D721Med (cell line): ENCODE measurements at regions not wholly inside any gene's neighbourhood (a gene's known extent, or its start where the extent isn't known, plus 50 kb on each side); places are given as distances from the start of the nearest gene placed in this dataset.
"Not testable (repeated sequence)": the region's sequence is repeated elsewhere in the genome, so short reads cannot be mapped to it uniquely, and the experiment has no call there.

ENCODE experiments used
- DNase-seq: peaks from one replicate; pipeline ENCODE4 v3.0.0; 2011; ENCODE audit warnings: low spot score; ENCODE audit not compliant: insufficient read length
- FAIRE-seq: peaks from 2 replicates; lab custom pipeline; 2011; peaks lifted over from hg19 to GRCh38; lab: Jason Lieb, UNC
- TF ChIP-seq, protein P1 (sequence below): IDR thresholded peaks from 2 replicates; pipeline ENCODE4 v1.5.1; 2012; ENCODE audit warnings: mild to moderate bottlenecking, control low read depth; ENCODE audit not compliant: insufficient read depth; ENCODE audit errors: missing control alignments

DNA sequence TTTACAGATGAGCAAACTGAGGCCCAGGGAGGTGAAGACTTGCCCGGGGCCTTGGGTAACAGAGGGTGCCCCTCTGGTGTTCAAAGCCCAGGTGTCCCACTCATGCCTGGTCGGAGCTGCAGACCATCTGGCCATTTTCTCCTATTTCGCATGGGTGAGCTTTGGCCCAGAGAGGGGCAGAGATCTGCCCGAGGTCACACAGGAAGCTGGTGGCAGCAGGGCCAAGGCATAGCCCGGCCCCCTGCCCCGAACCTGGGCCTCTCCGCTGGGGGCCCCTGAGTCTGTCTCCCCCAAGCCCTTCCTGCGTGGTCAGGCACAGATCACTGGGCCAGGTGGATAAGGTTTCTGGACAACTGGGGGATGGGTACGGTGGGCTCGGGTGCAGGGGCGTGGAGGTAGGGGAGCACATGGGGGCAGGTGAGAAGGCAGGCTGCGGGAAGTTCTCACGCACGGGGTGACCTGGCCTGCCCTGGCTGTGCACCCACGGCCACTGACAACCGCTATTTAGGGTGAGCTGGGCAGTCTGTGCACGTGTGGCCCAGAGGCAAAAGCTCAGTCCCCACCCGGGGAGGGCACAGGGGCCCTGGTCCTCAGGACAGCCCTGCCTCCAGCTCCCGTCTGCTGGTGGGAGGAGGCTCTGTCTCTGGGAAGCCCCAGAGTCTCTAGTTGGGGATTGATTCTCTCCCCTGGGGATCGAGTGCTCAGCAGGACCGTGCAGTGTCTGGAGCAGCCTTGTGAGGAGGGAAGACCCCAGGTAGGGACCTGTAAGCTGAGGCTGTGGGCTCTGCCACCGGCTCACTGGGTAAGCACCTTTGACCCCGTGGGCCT, 68.6 kb downstream of the UNCX start:
- no peak for FAIRE-seq

DNA sequence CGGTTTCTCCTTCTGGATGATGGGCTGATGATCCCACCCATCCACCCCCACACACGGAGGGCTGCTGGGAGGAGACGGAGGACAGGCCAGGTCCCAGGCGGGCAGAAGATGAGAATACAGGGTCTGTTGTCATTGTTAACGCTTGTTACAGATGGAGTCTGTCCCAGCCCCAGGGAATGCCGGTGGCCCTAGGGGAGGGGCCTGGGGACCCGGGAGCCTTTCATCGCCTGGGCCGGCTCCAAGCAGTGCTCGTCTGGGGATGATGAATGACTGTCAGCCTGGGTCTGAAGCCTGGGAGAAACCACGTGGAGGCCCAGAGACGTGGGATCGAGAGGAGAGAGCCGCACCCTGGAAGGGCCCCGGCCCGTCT, 69.2 kb downstream of the UNCX start:
- DNase-seq (no peak), FAIRE-seq (no peak)
- TF ChIP-seq, protein P1, sequence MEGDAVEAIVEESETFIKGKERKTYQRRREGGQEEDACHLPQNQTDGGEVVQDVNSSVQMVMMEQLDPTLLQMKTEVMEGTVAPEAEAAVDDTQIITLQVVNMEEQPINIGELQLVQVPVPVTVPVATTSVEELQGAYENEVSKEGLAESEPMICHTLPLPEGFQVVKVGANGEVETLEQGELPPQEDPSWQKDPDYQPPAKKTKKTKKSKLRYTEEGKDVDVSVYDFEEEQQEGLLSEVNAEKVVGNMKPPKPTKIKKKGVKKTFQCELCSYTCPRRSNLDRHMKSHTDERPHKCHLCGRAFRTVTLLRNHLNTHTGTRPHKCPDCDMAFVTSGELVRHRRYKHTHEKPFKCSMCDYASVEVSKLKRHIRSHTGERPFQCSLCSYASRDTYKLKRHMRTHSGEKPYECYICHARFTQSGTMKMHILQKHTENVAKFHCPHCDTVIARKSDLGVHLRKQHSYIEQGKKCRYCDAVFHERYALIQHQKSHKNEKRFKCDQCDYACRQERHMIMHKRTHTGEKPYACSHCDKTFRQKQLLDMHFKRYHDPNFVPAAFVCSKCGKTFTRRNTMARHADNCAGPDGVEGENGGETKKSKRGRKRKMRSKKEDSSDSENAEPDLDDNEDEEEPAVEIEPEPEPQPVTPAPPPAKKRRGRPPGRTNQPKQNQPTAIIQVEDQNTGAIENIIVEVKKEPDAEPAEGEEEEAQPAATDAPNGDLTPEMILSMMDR = no peak

More for the DNA sequence above, 68.6 kb downstream of the UNCX start:
- DNase-seq = peak; percentile 69
- TF ChIP-seq, protein P1 = no peak

DNA sequence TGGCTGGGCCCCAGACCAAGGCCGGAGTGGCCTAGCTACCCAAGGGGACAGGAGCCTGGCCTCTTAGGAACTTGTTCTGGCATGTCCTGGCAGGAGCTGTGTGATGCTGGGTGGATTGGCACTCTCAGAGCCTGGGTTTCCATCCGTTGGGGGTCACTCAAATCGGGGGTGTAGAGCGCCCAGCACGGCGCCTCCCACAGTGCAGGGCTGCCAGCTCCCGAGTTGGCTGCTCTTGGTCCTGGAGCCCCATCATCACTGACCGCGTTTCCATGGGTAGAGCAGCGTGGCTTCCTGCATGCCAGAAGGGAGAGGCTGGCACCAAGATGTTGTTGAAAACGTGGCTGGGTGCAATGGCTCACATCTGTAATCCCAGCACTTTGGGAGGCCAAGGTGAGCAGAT, 70.3 kb downstream of the UNCX start:
- FAIRE-seq (no peak), DNase-seq (no peak)
- TF ChIP-seq, protein P1 = no peak

DNA sequence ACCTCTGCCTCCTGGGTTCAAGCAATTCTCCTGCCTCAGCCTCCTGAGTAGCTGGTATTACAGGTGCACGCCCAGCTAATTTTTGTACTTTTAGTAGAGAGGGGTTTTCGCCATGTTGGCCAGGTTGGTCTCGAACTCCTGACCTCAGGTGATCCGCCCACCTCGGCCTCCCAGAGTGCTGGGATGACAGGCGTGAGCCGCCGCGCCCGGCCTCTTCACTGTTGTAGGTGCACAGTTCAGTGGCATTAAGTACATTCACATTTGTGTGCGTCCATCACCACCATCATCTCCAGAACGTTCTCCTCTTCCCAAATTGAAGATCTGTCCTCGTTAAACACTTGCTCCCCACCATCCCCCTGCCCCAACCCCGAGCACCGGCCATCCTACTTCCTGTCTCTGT, 71.3 kb downstream of the UNCX start:
- not testable (repeated sequence) for DNase-seq, FAIRE-seq

DNA sequence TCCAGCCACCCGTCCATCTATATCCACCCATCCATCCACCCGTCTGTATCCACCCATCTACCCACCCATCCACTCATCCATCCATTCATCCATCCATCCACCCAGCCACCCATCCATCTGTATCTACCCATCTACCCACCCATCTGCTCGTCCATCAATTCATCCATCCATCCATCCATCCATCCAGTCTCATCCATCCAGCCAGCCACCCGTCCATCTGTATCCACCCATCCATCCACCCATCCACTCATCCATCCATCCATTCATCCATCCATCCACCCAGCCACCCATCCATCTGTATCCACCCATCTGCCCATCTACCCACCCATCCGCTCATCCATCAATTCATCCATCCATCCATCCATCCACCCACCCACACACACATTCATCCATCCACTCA, 73.2 kb downstream of the UNCX start:
- TF ChIP-seq, protein P1 = no peak
- FAIRE-seq = no peak
- no peak for DNase-seq

DNA sequence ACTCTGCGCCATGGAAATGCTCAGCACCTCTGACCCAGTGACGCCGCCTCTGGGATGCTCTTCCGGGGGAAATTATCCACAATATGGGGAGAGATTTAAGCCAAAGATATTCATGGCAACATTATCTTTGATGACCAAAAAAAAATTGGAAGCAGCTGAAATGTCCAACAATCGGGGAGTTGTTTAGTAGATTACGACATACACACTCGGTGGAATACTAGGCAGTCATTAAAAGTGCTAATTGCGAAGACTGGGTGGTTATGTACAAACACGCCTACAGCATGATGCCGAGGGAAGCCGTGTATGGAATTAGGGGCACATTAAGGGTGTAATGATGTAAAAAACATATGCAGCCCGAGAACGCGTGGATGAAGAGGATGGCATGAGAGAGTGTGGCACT, 75.2 kb downstream of the UNCX start:
- DNase-seq = no peak
- TF ChIP-seq, protein P1 = no peak
- no peak for FAIRE-seq

DNA sequence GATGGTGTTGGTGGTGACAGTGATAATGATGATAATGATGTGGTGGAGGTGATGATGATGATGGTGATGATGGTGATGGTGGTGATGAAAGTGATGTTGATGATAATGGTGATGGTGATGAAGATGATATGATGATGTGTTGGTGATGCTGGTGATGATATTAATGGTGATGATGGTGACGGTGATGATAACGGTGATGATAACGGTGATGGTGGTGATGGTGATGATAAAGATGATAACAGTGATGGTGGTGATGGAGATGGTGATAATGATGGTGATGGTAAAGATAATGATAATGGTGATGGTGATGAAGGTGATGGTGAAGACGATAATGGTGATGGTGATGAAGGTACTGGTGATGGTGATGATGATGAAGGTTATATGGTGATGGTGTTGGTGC, 76.6 kb downstream of the UNCX start:
- DNase-seq (no peak), FAIRE-seq (peak; percentile 58)
- TF ChIP-seq, protein P1 = no peak
